ENCODE measurements at regions not wholly inside any gene's neighbourhood (a gene's known extent, or its start where the extent isn't known, plus 50 kb on each side); places are given as distances from the start of the nearest gene placed in this dataset.

GRCh38 chr3:109241459-109242186, 74.7 kb downstream of the DPPA2 start:
- no peaks in the 10 kb centered on the region for H3K27me3 ChIP-seq (replicated peaks in 1 of 2; ENCODE audit: control insufficient read depth in 2 of 2, insufficient read depth in 2 of 2, low read length in 1 of 2)
- BruUV-seq (replicated peaks) = no TSS peak
- RAD21 ChIA-PET (ENCODE audit: unreplicated experiment) = no interaction called here
- H3K79me2 ChIP-seq (ENCODE audit: control insufficient read depth, insufficient read depth, low read length) = no peaks in the 10 kb centered on the region
- H3K9me3 ChIP-seq (replicated peaks; ENCODE audit: control insufficient read depth, insufficient read depth, low read length) = no peaks in the 10 kb centered on the region
- no peaks in the 10 kb centered on the region for H3K4me1 ChIP-seq (ENCODE audit: control insufficient read depth, insufficient read depth, low read length)
- in situ Hi-C loops (cut with MboI) = no loop called here
- no peak overlapping the region for H2AFZ ChIP-seq (ENCODE audit: control insufficient read depth, low read depth, low read length)
- H3K27ac ChIP-seq (ENCODE audit: control insufficient read depth, insufficient read depth) = no peak overlapping the region
- ATAC-seq (no peak), DNase-seq (ENCODE audit: low read depth, low spot score) (no peak), FAIRE-seq (no peak)
- WGBS (ENCODE audit: insufficient coverage, insufficient replicate concordance, low lambda C conversion rate, missing lambda C conversion rate) = 18% methylated on average over 5 of the region's 5 CpGs
- intact Hi-C loops (cut with micrococcal nuclease; ENCODE audit: unreplicated experiment) = no loop called here
- no peaks in the 10 kb centered on the region for H3K36me3 ChIP-seq (ENCODE audit: control insufficient read depth in 2 of 2, insufficient read depth in 2 of 2, low read length in 1 of 2)
- no peak overlapping the region for H3K9ac ChIP-seq (ENCODE audit: control insufficient read depth, insufficient read depth, low read length)
- POLR2A ChIA-PET = no interaction called here
- no peak overlapping the region for H3K4me3 ChIP-seq
- CTCF ChIA-PET = no interaction called here
- TF ChIP-seq TCF7 (IDR thresholded peaks at IDR 0.05; ENCODE audit: borderline replicate concordance) = no peak
- TF ChIP-seq KLF5 (IDR thresholded peaks at IDR 0.05; ENCODE audit: partially characterized antibody) = no peak
- no peak for TF ChIP-seq NFIC (IDR thresholded peaks at IDR 0.05; ENCODE audit: low read depth, low read length)
- TF ChIP-seq NRF1 (conservative IDR thresholded peaks at IDR 0.05; ENCODE audit: low read depth, low read length) = no peak
- TF ChIP-seq YY1 (IDR thresholded peaks at IDR 0.05; ENCODE audit: low read depth, low read length) = no peak
- TF ChIP-seq GABPA (IDR thresholded peaks at IDR 0.05; ENCODE audit: low read depth) = no peak
- TF ChIP-seq SMAD1 (IDR thresholded peaks at IDR 0.05; ENCODE audit: low read depth, partially characterized antibody) = no peak
- TF ChIP-seq ZBTB4 (CRISPR knock-in tag; IDR thresholded peaks at IDR 0.05) = no peak
- TF ChIP-seq CEBPB (IDR thresholded peaks at IDR 0.05; ENCODE audit: borderline replicate concordance in 1 of 2, low read depth in 2 of 2, low read length in 2 of 2) = no peak
- TF ChIP-seq RBBP5 (conservative IDR thresholded peaks at IDR 0.05) = no peak
- TF ChIP-seq ATF3 (IDR thresholded peaks at IDR 0.05; ENCODE audit: borderline replicate concordance, extremely low read depth, low read depth, low read length) = no peak
- no peak for TF ChIP-seq SIN3A (IDR thresholded peaks at IDR 0.05; ENCODE audit: low read depth, low read length)
- no peak for TF ChIP-seq USF1 (IDR thresholded peaks at IDR 0.05; ENCODE audit: borderline replicate concordance, extremely low read length, insufficient read depth, low read depth, low read length)
- no peak for TF ChIP-seq TCF12 (IDR thresholded peaks at IDR 0.05; ENCODE audit: low read depth, low read length)
- TF ChIP-seq RELA (IDR thresholded peaks at IDR 0.05; ENCODE audit: borderline replicate concordance, partially characterized antibody) = no peak
- TF ChIP-seq JUND (IDR thresholded peaks at IDR 0.05; ENCODE audit: low read depth, low read length) = no peak
- no peak for TF ChIP-seq ZNF274 (IDR thresholded peaks at IDR 0.05; ENCODE audit: insufficient read depth, insufficient read length)
- SMC1A ChIA-PET (ENCODE audit: uncharacterized antibody, unreplicated experiment) = no interaction called here
- no peaks in the 10 kb centered on the region for H4K20me1 ChIP-seq (ENCODE audit: control insufficient read depth, insufficient read depth)
- H3K4me2 ChIP-seq (ENCODE audit: control insufficient read depth, insufficient read depth) = no peak overlapping the region

Measured in GM12878 (cell line).